ENCODE measurements at regions not wholly inside any gene's neighbourhood (a gene's known extent, or its start where the extent isn't known, plus 50 kb on each side); places are given as distances from the start of the nearest gene placed in this dataset.
A peak's percentile ranks its signal among the peaks of the same experiment; 100 is the strongest.

- no peaks in the 10 kb centered on the region for H3K27me3 ChIP-seq
- TF ChIP-seq CTCF (IDR thresholded peaks at IDR 0.05) = no peak
- no peak for DNase-seq (ENCODE audit: low spot score)
- H3K27ac ChIP-seq = no peak overlapping the region
- H3K4me3 ChIP-seq = no peak overlapping the region
- H3K9me3 ChIP-seq = no peaks in the 10 kb centered on the region
- H3K36me3 ChIP-seq = no peaks in the 10 kb centered on the region
- H3K4me1 ChIP-seq = peaks cover 0 to 22% of the 10 kb centered on the region in 2 donors
These were observed 121.9 kb upstream of the CD93 start for GRCh38 chr20:23207826-23208540.

DNA sequence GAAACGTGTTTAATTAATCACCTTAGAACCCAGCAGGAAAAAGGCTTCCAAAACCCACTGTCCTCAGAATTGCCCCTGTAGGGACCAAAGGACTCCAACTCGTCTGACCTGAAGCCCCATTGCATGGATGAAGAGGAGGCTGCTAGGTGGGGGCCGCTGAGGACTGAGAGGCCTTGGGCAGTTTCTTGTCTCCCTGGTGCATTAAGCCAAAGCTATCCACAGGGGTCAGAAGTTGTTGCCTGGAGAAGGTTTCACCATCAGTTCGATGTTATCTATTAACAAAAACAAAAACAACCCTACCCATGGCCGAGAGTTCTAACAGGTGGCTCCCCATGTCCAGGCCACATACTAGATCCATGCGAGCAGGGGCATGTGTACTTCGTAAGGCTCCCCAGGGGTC lies 120.9 kb upstream of the CD93 start:
- H3K36me3 ChIP-seq = no peaks in the 10 kb centered on the region
- H3K9me3 ChIP-seq = no peaks in the 10 kb centered on the region
- H3K27ac ChIP-seq = no peak overlapping the region
- H3K27me3 ChIP-seq = no peaks in the 10 kb centered on the region
- H3K4me3 ChIP-seq = no peak overlapping the region
- DNase-seq (ENCODE audit: low spot score) = no peak
- TF ChIP-seq CTCF (IDR thresholded peaks at IDR 0.05) = no peak
- peaks cover 0 to 27% of the 10 kb centered on the region in 2 donors for H3K4me1 ChIP-seq

DNA sequence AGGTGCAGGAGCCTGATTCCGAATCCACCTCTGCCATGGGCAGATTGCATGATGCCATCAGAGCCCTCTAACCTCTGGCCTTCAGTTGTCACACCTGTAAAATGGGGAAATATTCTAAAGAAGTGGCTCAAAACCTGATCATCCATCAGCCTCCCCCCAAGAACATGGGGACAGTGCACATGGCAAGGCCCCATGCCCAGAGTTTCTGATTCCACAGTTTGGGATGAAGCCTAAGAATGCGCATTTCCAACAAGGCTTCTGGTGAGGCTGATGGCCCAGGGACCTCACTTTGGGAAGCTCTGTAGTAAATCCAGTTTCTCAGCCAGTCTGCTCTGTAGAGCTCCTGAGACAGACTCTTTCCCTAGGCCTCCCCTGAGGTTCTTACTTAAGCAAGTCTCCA lies 119.9 kb upstream of the CD93 start:
- H3K36me3 ChIP-seq = no peaks in the 10 kb centered on the region
- no peak for TF ChIP-seq CTCF (IDR thresholded peaks at IDR 0.05)

GRCh38 chr20:23205611-23206041 lies 119.5 kb upstream of the CD93 start:
- DNase-seq (ENCODE audit: low spot score) = peak; percentile 86
- Histone ChIP-seq H3K36me3 (no peaks in the 10 kb centered on the region), H3K27ac (peak overlapping the region; percentile 18 to 68), H3K4me3 (no peak overlapping the region), H3K9me3 (no peaks in the 10 kb centered on the region), H3K27me3 (no peaks in the 10 kb centered on the region), H3K4me1 (peaks cover 0 to 27% of the 10 kb centered on the region in 2 donors)
- no peak for TF ChIP-seq CTCF (IDR thresholded peaks at IDR 0.05)

More for the DNA sequence above, 119.9 kb upstream of the CD93 start:
- no peak overlapping the region for H3K4me3 ChIP-seq
- peaks cover 0 to 27% of the 10 kb centered on the region in 2 donors for H3K4me1 ChIP-seq
- peak overlapping the region; percentile 18 to 68 for H3K27ac ChIP-seq
- H3K9me3 ChIP-seq = no peaks in the 10 kb centered on the region
- H3K27me3 ChIP-seq = no peaks in the 10 kb centered on the region
- DNase-seq (ENCODE audit: low spot score) = no peak

DNA sequence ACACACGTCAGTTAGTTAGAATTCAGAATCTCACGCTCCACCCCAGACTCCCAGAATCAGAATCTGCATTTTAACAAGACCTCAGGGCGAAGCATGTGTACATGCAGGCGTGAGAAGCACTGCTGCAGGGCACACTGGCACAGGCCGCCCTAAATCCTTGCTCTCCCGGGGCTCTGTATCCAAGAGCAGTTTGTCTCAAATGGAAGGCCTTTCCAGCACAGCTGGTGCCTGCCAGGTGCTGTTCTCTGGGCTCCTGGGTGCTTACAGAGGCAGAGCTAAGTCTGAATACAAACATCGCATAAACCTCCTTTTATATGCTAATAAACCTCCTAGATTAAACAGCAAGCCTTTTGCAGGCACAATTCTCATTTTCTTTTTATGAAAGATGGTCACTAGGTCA lies 119.1 kb upstream of the CD93 start:
- no peak for DNase-seq (ENCODE audit: low spot score)
- no peak for TF ChIP-seq CTCF (IDR thresholded peaks at IDR 0.05)
- H3K27ac ChIP-seq = peak overlapping the region; percentile 18 to 68

More for the DNA sequence above, 119.1 kb upstream of the CD93 start:
- Histone ChIP-seq H3K27me3 (no peaks in the 10 kb centered on the region), H3K9me3 (no peaks in the 10 kb centered on the region), H3K36me3 (no peaks in the 10 kb centered on the region), H3K4me1 (peaks cover 0 to 27% of the 10 kb centered on the region in 2 donors), H3K4me3 (no peak overlapping the region)

Data from right atrium auricular region (tissue), 2 donors.